ENCODE measurements at regions not wholly inside any gene's neighbourhood (a gene's known extent, or its start where the extent isn't known, plus 50 kb on each side); places are given as distances from the start of the nearest gene placed in this dataset.

DNA sequence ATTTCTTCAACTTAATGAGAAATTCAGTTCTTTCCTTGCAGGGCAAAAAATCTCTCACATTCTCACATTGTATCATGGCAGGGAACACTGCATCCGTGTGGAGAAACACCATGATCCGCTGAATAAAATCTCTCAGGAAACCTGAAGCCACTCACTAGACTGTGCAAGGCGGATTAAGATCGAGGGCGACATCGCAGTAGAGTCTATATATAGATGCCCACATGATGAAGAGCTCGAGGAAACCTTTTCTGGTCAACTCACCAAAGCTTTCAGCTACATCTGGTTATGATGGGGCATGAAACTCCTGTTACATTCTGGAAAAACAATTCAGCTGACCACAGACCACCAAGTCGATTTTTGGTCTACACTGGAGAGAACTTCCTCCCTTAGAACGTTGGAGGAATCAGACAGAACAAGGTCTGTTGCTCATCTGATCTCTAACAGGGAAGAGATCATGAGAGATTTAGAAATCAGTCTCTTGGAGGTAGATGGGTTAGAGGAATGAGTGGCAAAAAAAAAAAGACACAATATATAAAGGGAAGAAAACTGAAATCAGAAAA, 162.9 kb upstream of the ZNF516 start:
- no peaks in the 10 kb centered on the region for H3K36me3 ChIP-seq (ENCODE audit: control insufficient read depth, insufficient read depth, low read length)
- TF ChIP-seq, protein P1, sequence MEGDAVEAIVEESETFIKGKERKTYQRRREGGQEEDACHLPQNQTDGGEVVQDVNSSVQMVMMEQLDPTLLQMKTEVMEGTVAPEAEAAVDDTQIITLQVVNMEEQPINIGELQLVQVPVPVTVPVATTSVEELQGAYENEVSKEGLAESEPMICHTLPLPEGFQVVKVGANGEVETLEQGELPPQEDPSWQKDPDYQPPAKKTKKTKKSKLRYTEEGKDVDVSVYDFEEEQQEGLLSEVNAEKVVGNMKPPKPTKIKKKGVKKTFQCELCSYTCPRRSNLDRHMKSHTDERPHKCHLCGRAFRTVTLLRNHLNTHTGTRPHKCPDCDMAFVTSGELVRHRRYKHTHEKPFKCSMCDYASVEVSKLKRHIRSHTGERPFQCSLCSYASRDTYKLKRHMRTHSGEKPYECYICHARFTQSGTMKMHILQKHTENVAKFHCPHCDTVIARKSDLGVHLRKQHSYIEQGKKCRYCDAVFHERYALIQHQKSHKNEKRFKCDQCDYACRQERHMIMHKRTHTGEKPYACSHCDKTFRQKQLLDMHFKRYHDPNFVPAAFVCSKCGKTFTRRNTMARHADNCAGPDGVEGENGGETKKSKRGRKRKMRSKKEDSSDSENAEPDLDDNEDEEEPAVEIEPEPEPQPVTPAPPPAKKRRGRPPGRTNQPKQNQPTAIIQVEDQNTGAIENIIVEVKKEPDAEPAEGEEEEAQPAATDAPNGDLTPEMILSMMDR (IDR thresholded peaks at IDR 0.05; ENCODE audit: insufficient read depth, low read depth, low read length) = no peak
- CTCF ChIA-PET = interaction anchor here (0.6 to 1.8 kb wide), 8 partner anchors 9 to 345 kb away, joined by 3 to 10 read pairs (median 5); no protein-coding TSS in a partner anchor

GRCh38 chr18:76656925-76657827, 162.1 kb upstream of the ZNF516 start:
- H3K4me3 ChIP-seq (ENCODE audit: low read depth, low read length) = no peak overlapping the region
- DNase-seq (ENCODE audit: low read depth) = no peak
- ChIA-PET CTCF (interaction anchor here (0.6 to 1.8 kb wide), 7 partner anchors 10 to 344 kb away, joined by 3 to 10 read pairs (median 5); no protein-coding TSS in a partner anchor), POLR2A (interaction anchor here (0.7 kb wide), 1 partner anchor 164 kb away, joined by 4 read pairs; no protein-coding TSS in a partner anchor)
- TF ChIP-seq, protein P1 (IDR thresholded peaks at IDR 0.05; ENCODE audit: insufficient read depth, low read depth, low read length) = no peak; the same call in 1 of the 2 replicates
- no peaks in the 10 kb centered on the region for H3K36me3 ChIP-seq (ENCODE audit: control insufficient read depth, insufficient read depth, low read length)
- peaks cover 22% of the 10 kb centered on the region for H3K27me3 ChIP-seq (ENCODE audit: control insufficient read depth, insufficient read depth, low read length)

More for the DNA sequence above, 162.9 kb upstream of the ZNF516 start:
- no peak for DNase-seq (ENCODE audit: low read depth)
- no peak overlapping the region for H3K4me3 ChIP-seq (ENCODE audit: low read depth, low read length)
- POLR2A ChIA-PET = interaction anchor here (0.7 kb wide), 1 partner anchor 165 kb away, joined by 4 read pairs; no protein-coding TSS in a partner anchor
- H3K27me3 ChIP-seq (ENCODE audit: control insufficient read depth, insufficient read depth, low read length) = peaks cover 22% of the 10 kb centered on the region

GRCh38 chr18:76654577-76654976, 159.5 kb upstream of the ZNF516 start:
- POLR2A ChIA-PET = no interaction called here
- DNase-seq (ENCODE audit: low read depth) = no peak
- Histone ChIP-seq H3K4me3 (ENCODE audit: low read depth, low read length) (no peak overlapping the region), H3K36me3 (ENCODE audit: control insufficient read depth, insufficient read depth, low read length) (no peaks in the 10 kb centered on the region), H3K27me3 (ENCODE audit: control insufficient read depth, insufficient read depth, low read length) (peaks cover 19% of the 10 kb centered on the region)
- CTCF ChIA-PET = no interaction called here
- TF ChIP-seq, protein P1 (IDR thresholded peaks at IDR 0.05; ENCODE audit: insufficient read depth, low read depth, low read length) = no peak

DNA sequence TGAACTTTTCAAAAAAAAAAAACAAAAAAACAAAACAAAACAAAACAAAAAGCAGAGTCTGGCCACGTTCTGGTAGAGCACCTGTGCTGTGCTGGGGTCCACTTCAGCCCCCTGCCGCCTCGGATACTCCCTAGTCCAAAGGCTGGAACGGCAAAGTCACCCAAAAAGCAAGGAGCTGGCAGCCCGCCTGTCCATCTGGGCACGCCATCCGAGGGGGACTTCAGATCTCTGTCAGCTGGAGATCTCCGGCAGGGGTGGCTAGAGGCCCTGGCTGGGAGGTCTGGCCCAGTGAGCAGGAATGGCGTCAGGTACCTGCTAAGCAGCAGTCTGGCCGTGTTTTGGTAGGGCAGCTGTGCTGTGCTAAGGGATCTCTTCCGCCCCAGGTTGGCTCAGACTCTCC, 152.3 kb upstream of the ZNF516 start:
- POLR2A ChIA-PET = no interaction called here
- Histone ChIP-seq H3K27me3 (ENCODE audit: control insufficient read depth, insufficient read depth, low read length) (peaks cover 6% of the 10 kb centered on the region), H3K4me3 (ENCODE audit: low read depth, low read length) (no peak overlapping the region), H3K36me3 (ENCODE audit: control insufficient read depth, insufficient read depth, low read length) (no peaks in the 10 kb centered on the region)
- TF ChIP-seq, protein P1 (IDR thresholded peaks at IDR 0.05; ENCODE audit: insufficient read depth, low read depth, low read length) = no peak
- no peak for DNase-seq (ENCODE audit: low read depth)
- CTCF ChIA-PET = interaction anchor here (0.9 to 1.1 kb wide), 3 partner anchors 13 to 30 kb away, joined by 4 read pairs; no protein-coding TSS in a partner anchor

GRCh38 chr18:76644580-76644979, 149.5 kb upstream of the ZNF516 start:
- no peak for DNase-seq (ENCODE audit: low read depth)
- TF ChIP-seq, protein P1 (IDR thresholded peaks at IDR 0.05; ENCODE audit: insufficient read depth, low read depth, low read length) = no peak
- Histone ChIP-seq H3K4me3 (ENCODE audit: low read depth, low read length) (no peak overlapping the region), H3K36me3 (ENCODE audit: control insufficient read depth, insufficient read depth, low read length) (no peaks in the 10 kb centered on the region), H3K27me3 (ENCODE audit: control insufficient read depth, insufficient read depth, low read length) (peaks cover 2% of the 10 kb centered on the region)
- ChIA-PET CTCF (no interaction called here), POLR2A (no interaction called here)

Measured in BJ (cell line).